Suprapubic skin (tissue), 4 donors: ENCODE measurements at regions not wholly inside any gene's neighbourhood (a gene's known extent, or its start where the extent isn't known, plus 50 kb on each side); places are given as distances from the start of the nearest gene placed in this dataset.

Source experiments
- DNase-seq, 2 donors: peaks; one replicate each; pipeline ENCODE4 v3.0.0-alpha.2; 2019; ENCODE audit warnings: low spot score in 2 of 2
- H3K27ac ChIP-seq: fragments of 200-600 bp; sonication (generic); one replicate; pipeline ENCODE4 v1.5.1; 2019
- H3K27me3 ChIP-seq: fragments of 200-600 bp; sonication (generic); one replicate; pipeline ENCODE4 v1.5.1; 2019
- H3K36me3 ChIP-seq: fragments of 200-600 bp; sonication (generic); one replicate; pipeline ENCODE4 v1.5.1; 2019
- H3K4me1 ChIP-seq: fragments of 200-600 bp; sonication (generic); one replicate; pipeline ENCODE4 v1.5.1; 2019
- H3K4me3 ChIP-seq: fragments of 200-600 bp; sonication (generic); one replicate; pipeline ENCODE4 v1.5.1; 2019; ENCODE audit warnings: mild to moderate bottlenecking
- H3K9me3 ChIP-seq: fragments of 200-600 bp; sonication (generic); one replicate; pipeline ENCODE4 v1.5.1; 2019
- CTCF ChIP-seq, 2 donors: fragments of 200-600 bp in 1 of 2; fragments of 450-650 bp in 1 of 2; sonication (generic) in 1 of 2; IDR thresholded peaks; one replicate each; pipeline ENCODE4 v1.5.1; 2016 to 2019; ENCODE audit warnings: antibody characterized with exemption in 2 of 2, mild to moderate bottlenecking in 1 of 2, moderate library complexity in 1 of 2
- EP300 ChIP-seq: sonication (generic); formaldehyde crosslinking; IDR thresholded peaks from one replicate; pipeline ENCODE4 v1.6.1; 2017; ENCODE audit warnings: antibody characterized with exemption
- POLR2A ChIP-seq, 2 donors: fragments of 450-650 bp; IDR thresholded peaks; one replicate each; pipeline ENCODE4 v1.6.1; 2017; ENCODE audit warnings: antibody characterized with exemption in 2 of 2, mild to moderate bottlenecking in 2 of 2, moderate library complexity in 2 of 2
- POLR2AphosphoS5 ChIP-seq, 3 donors: sonication (generic); formaldehyde crosslinking; IDR thresholded peaks; one replicate each; pipeline ENCODE4 v1.6.1; 2017; ENCODE audit warnings: antibody characterized with exemption in 3 of 3
- WGBS: methylation state at CpG from one replicate; pipeline ENCODE4 v1.1.5; 2018; 5-methylcytosine and 5-hydroxymethylcytosine counted together

GRCh38 chr2:78486565-78486964 lies 538.9 kb upstream of the REG3G start:
- Histone ChIP-seq H3K9me3 (no peaks in the 10 kb centered on the region), H3K4me1 (no peaks in the 10 kb centered on the region), H3K4me3 (no peak overlapping the region), H3K27ac (no peak overlapping the region), H3K27me3 (no peaks in the 10 kb centered on the region), H3K36me3 (no peaks in the 10 kb centered on the region)
- no peak for DNase-seq
- TF ChIP-seq CTCF (IDR thresholded peaks at IDR 0.05) = no peak
- TF ChIP-seq EP300 = no peak

GRCh38 chr2:78498125-78498524 lies 527.4 kb upstream of the REG3G start:
- no peaks in the 10 kb centered on the region for H3K4me1 ChIP-seq
- no peaks in the 10 kb centered on the region for H3K36me3 ChIP-seq
- TF ChIP-seq EP300 (no peak), POLR2AphosphoS5 (IDR thresholded peaks at IDR 0.05) (no peak), CTCF (IDR thresholded peaks at IDR 0.05) (no peak), POLR2A (IDR thresholded peaks at IDR 0.05) (no peak)
- H3K4me3 ChIP-seq = no peak overlapping the region
- no peak for DNase-seq
- H3K27ac ChIP-seq = no peak overlapping the region
- no peaks in the 10 kb centered on the region for H3K27me3 ChIP-seq
- H3K9me3 ChIP-seq = peaks cover 8% of the 10 kb centered on the region
- 93% methylated on average over 8 of the region's 8 CpGs for WGBS

GRCh38 chr2:78506301-78506700 lies 519.2 kb upstream of the REG3G start:
- no peak overlapping the region for H3K4me3 ChIP-seq
- H3K36me3 ChIP-seq = no peaks in the 10 kb centered on the region
- H3K27me3 ChIP-seq = no peaks in the 10 kb centered on the region
- DNase-seq = no peak
- H3K4me1 ChIP-seq = no peaks in the 10 kb centered on the region
- no peak overlapping the region for H3K27ac ChIP-seq
- TF ChIP-seq POLR2A (IDR thresholded peaks at IDR 0.05) = no peak
- TF ChIP-seq EP300 = no peak
- TF ChIP-seq POLR2AphosphoS5 (IDR thresholded peaks at IDR 0.05) = no peak
- TF ChIP-seq CTCF (IDR thresholded peaks at IDR 0.05) = no peak
- 52% methylated on average over 1 of the region's 1 CpG for WGBS
- peaks cover 8% of the 10 kb centered on the region for H3K9me3 ChIP-seq

- TF ChIP-seq POLR2A (IDR thresholded peaks at IDR 0.05) (no peak), POLR2AphosphoS5 (IDR thresholded peaks at IDR 0.05) (no peak), CTCF (IDR thresholded peaks at IDR 0.05) (no peak), EP300 (no peak)
- Histone ChIP-seq H3K27me3 (no peaks in the 10 kb centered on the region), H3K4me1 (no peaks in the 10 kb centered on the region), H3K27ac (no peak overlapping the region), H3K36me3 (no peaks in the 10 kb centered on the region), H3K4me3 (no peak overlapping the region), H3K9me3 (no peaks in the 10 kb centered on the region)
- no peak for DNase-seq
- 44% methylated on average over 3 of the region's 3 CpGs for WGBS
Observed at GRCh38 chr2:78521938-78522337, 503.6 kb upstream of the REG3G start.

- 46% methylated on average over 5 of the region's 5 CpGs for WGBS
- no peak for TF ChIP-seq POLR2A (IDR thresholded peaks at IDR 0.05)
- TF ChIP-seq CTCF (IDR thresholded peaks at IDR 0.05) = no peak
- no peak for TF ChIP-seq POLR2AphosphoS5 (IDR thresholded peaks at IDR 0.05)
- TF ChIP-seq EP300 = no peak
- Histone ChIP-seq H3K4me1 (no peaks in the 10 kb centered on the region), H3K27ac (no peak overlapping the region), H3K27me3 (no peaks in the 10 kb centered on the region), H3K4me3 (no peak overlapping the region), H3K9me3 (no peaks in the 10 kb centered on the region), H3K36me3 (no peaks in the 10 kb centered on the region)
- no peak for DNase-seq
Observed at GRCh38 chr2:78532762-78533379, 492.6 kb upstream of the REG3G start.
